Heart left ventricle (tissue), 13 donors: ENCODE measurements at regions not wholly inside any gene's neighbourhood (a gene's known extent, or its start where the extent isn't known, plus 50 kb on each side); places are given as distances from the start of the nearest gene placed in this dataset.

Source experiments
- CTCF ChIP-seq, 12 donors: fragments of 200-600 bp; sonication (generic) in 4 of 12; IDR thresholded peaks; one replicate each; pipeline versions ENCODE4 v1.5.0 to v1.8.0; 2018 to 2022; ENCODE audit warnings: antibody characterized with exemption in 12 of 12, mild to moderate bottlenecking in 5 of 12
- POLR2A ChIP-seq, 2 donors: fragments of 450-650 bp; IDR thresholded peaks; one replicate each; pipeline ENCODE4 v1.6.1; 2017; ENCODE audit warnings: antibody characterized with exemption in 2 of 2, mild to moderate bottlenecking in 2 of 2, moderate library complexity in 2 of 2
- donor health status: ischemic (EF 13 %, LVEDD 7.1; RV severe dilation, severe dysfunction).
- donor health status: DM: no; HTN: yes; CAD: no.
- donor health status: DM: no; HTN: no; CAD: no.
- donor health status: ischemic (EF 25% LVEDD 6.9; RV normal size, moderate dysfunction).
- donor health status: ischemic (EF 25% LVEDD 5.7; RV mildly dilated, moderate dysfunction).
- donor health status: ischemic (EF 35%, LVEDD 5.7; RV mildly dilated, moderate dysfunction).
- donor health status: nonischemic (EF 11% LVEDD 7.7; RV severe dilation, severe dysfunction).
- donor health status: DM: yes; HTN: yes; CAD: no.
- donor health status: PGD.
- donor health status: ischemic (EF 29% LVEDD 5.4; RV normal size, mild dysfunction).
- donor health status: nonischemic (EF 23%, LVEDD 6.1; RV moderate dilation, normal function).

GRCh38 chr2:145221516-145221915 is 701.6 kb upstream of the ZEB2 start:
- TF ChIP-seq CTCF (IDR thresholded peaks at IDR 0.05) (no peak), POLR2A (IDR thresholded peaks at IDR 0.05) (no peak)
